GM12891 (cell line): ENCODE measurements at regions not wholly inside any gene's neighbourhood (a gene's known extent, or its start where the extent isn't known, plus 50 kb on each side); places are given as distances from the start of the nearest gene placed in this dataset.

Source experiments
- POLR2A ChIP-seq: IDR thresholded peaks from 2 replicates; pipeline ENCODE4 v1.6.1; 2011; ENCODE audit warnings: low read depth, low read length, control low read depth
- POLR2AphosphoS5 ChIP-seq: IDR thresholded peaks from 2 replicates; pipeline ENCODE4 v1.6.1; 2011; ENCODE audit warnings: low read depth, low read length, control low read depth
- POU2F2 ChIP-seq: IDR thresholded peaks from 2 replicates; pipeline ENCODE4 v1.6.1; 2011; ENCODE audit warnings: low read depth, mild to moderate bottlenecking, control low read depth, low read length, moderate library complexity
- SPI1 ChIP-seq: IDR thresholded peaks from 2 replicates; pipeline ENCODE4 v1.6.1; 2011; ENCODE audit warnings: low read depth, low read length, control low read depth

DNA sequence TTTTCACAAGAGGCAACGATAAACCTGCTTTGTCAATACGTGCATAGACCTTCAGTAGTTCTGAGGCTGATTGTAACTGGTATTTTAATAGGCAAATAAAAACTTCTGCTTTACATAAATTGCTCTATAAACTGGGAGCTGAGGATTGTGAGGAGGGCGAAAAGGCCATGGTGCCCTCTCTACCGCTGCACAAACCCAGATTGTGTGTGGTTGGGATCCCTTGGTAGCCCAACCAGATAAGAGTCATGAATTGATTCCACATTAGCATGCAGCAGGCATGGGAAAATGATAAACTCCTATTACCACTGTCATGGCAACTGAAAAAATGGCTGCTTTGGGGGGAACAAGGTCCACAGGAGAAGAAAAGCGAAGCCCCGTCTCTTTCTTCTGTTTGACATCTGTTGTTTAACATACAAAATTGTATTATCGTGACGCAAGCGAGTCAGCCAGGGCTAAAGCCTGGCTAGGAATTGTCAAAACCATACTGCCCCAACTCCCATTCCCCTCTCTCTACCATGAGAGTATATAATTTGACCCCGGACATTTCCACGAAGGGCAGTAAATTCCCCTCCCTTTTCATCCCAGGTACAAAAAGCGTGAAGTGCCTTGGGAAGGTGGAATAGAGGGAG, 157.8 kb upstream of the SALL4 start:
- no peak for TF ChIP-seq SPI1
- no peak for TF ChIP-seq POLR2A
- TF ChIP-seq POLR2AphosphoS5 = no peak
- no peak for TF ChIP-seq POU2F2
